BJ (cell line): ENCODE measurements at regions not wholly inside any gene's neighbourhood (a gene's known extent, or its start where the extent isn't known, plus 50 kb on each side); places are given as distances from the start of the nearest gene placed in this dataset.

Experiments
- CTCF ChIA-PET: fragments of 350-600 bp; formaldehyde crosslinking; extraction: SDS; loops from one replicate; lab custom pipeline; 2021; ENCODE audit warnings: antibody characterized with exemption, inconsistent platforms; lab: Yijun Ruan, JAX
- POLR2A ChIA-PET: fragments of 300-600 bp; sonication (Branson Sonifier 250); formaldehyde crosslinking; extraction: SDS; loops from one replicate; lab custom pipeline; 2021; ENCODE audit warnings: antibody characterized with exemption; lab: Charles Lee
- DNase-seq: peaks from one replicate; pipeline ENCODE4 v3.0.0-alpha.2; 2011; ENCODE audit warnings: low read depth
- H3K27me3 ChIP-seq: 2 replicates; pipeline ENCODE4 v1.6.0; 2011; ENCODE audit warnings: low read length; ENCODE audit not compliant: control insufficient read depth, insufficient read depth
- H3K36me3 ChIP-seq: 2 replicates; pipeline ENCODE4 v1.5.1; 2011; ENCODE audit warnings: low read length; ENCODE audit not compliant: control insufficient read depth, insufficient read depth
- H3K4me3 ChIP-seq: 2 replicates; pipeline ENCODE4 v1.5.1; 2011; ENCODE audit warnings: low read depth, mild to moderate bottlenecking, control low read depth, low read length
- CTCF ChIP-seq: IDR thresholded peaks from 2 replicates; pipeline ENCODE4 v1.5.1; 2011; ENCODE audit warnings: low read depth, mild to moderate bottlenecking, control low read depth, inconsistent platforms, low read length, moderate library complexity; ENCODE audit not compliant: insufficient read depth

GRCh38 chr9:547314-547713 lies 294.2 kb upstream of the DMRT1 start:
- ChIA-PET POLR2A (no interaction called here), CTCF (interaction anchor here (1.0 to 1.9 kb wide), 2 partner anchors 74 to 161 kb away, joined by 3 to 5 read pairs; no protein-coding TSS in a partner anchor)
- no peak for TF ChIP-seq CTCF
- Histone ChIP-seq H3K36me3 (no peaks in the 10 kb centered on the region), H3K4me3 (no peak overlapping the region), H3K27me3 (no peaks in the 10 kb centered on the region)
- DNase-seq, result no peak

GRCh38 chr9:549455-549997 lies 292.0 kb upstream of the DMRT1 start:
- TF ChIP-seq CTCF, result no peak
- Histone ChIP-seq H3K36me3 (no peaks in the 10 kb centered on the region), H3K4me3 (no peak overlapping the region), H3K27me3 (no peaks in the 10 kb centered on the region)
- POLR2A ChIA-PET, result no interaction called here
- no peak for DNase-seq
- CTCF ChIA-PET, result no interaction called here

- no peak for TF ChIP-seq CTCF
- no peak overlapping the region for H3K4me3 ChIP-seq
- H3K27me3 ChIP-seq, result no peaks in the 10 kb centered on the region
- POLR2A ChIA-PET, result no interaction called here
- no peaks in the 10 kb centered on the region for H3K36me3 ChIP-seq
- no peak for DNase-seq
- CTCF ChIA-PET, result no interaction called here
Observed at GRCh38 chr9:550333-550732, 291.2 kb upstream of the DMRT1 start.

- no peak for TF ChIP-seq CTCF
- CTCF ChIA-PET, result no interaction called here
- no peak for DNase-seq
Observed at GRCh38 chr9:551986-552929, 289.2 kb upstream of the DMRT1 start.

GRCh38 chr9:555493-555892 lies 286.0 kb upstream of the DMRT1 start:
- Histone ChIP-seq H3K27me3 (no peaks in the 10 kb centered on the region), H3K36me3 (no peaks in the 10 kb centered on the region), H3K4me3 (no peak overlapping the region)
- ChIA-PET POLR2A (no interaction called here), CTCF (no interaction called here)
- no peak for DNase-seq
- TF ChIP-seq CTCF, result no peak

More at GRCh38 chr9:551986-552929, 289.2 kb upstream of the DMRT1 start:
- H3K36me3 ChIP-seq, result no peaks in the 10 kb centered on the region
- POLR2A ChIA-PET, result no interaction called here
- H3K27me3 ChIP-seq, result no peaks in the 10 kb centered on the region
- H3K4me3 ChIP-seq, result no peak overlapping the region
